ENCODE measurements at regions not wholly inside any gene's neighbourhood (a gene's known extent, or its start where the extent isn't known, plus 50 kb on each side); places are given as distances from the start of the nearest gene placed in this dataset.
"Not testable (repeated sequence)": the region's sequence is repeated elsewhere in the genome, so short reads cannot be mapped to it uniquely, and the experiment has no call there.

- H3K4me1 ChIP-seq (ENCODE audit: control insufficient read depth in 3 of 3, insufficient read depth in 3 of 3, low read length in 3 of 3), result no peaks in the 10 kb centered on the region
- H3K4me3 ChIP-seq (ENCODE audit: low read length in 3 of 3), result no peak overlapping the region
- H3K27me3 ChIP-seq (ENCODE audit: control insufficient read depth in 3 of 3, insufficient read depth in 3 of 3, low read length in 3 of 3), result peaks cover 0 to 3% (median 0%) of the 10 kb centered on the region in 3 donors
- no peaks in the 10 kb centered on the region for H3K9me3 ChIP-seq (ENCODE audit: control insufficient read depth in 3 of 3, low read length in 3 of 3)
- no peak overlapping the region for H3K27ac ChIP-seq (ENCODE audit: low read depth, low read length)
- H3K9ac ChIP-seq (ENCODE audit: low read depth in 1 of 3, low read length in 3 of 3), result no peak overlapping the region
- H3K36me3 ChIP-seq (ENCODE audit: control insufficient read depth in 3 of 3, insufficient read depth in 3 of 3, low read length in 3 of 3), result no peaks in the 10 kb centered on the region
These were observed 67.0 kb upstream of the SMAD6 start for GRCh38 chr15:66635006-66635405.

- H3K4me1 ChIP-seq (ENCODE audit: control insufficient read depth in 3 of 3, insufficient read depth in 3 of 3, low read length in 3 of 3), result no peaks in the 10 kb centered on the region
- H3K36me3 ChIP-seq (ENCODE audit: control insufficient read depth in 3 of 3, insufficient read depth in 3 of 3, low read length in 3 of 3), result no peaks in the 10 kb centered on the region
- H3K27me3 ChIP-seq (ENCODE audit: control insufficient read depth in 3 of 3, insufficient read depth in 3 of 3, low read length in 3 of 3), result peaks cover 0 to 3% (median 0%) of the 10 kb centered on the region in 3 donors
- no peak overlapping the region for H3K27ac ChIP-seq (ENCODE audit: low read depth, low read length)
- H3K9me3 ChIP-seq (ENCODE audit: control insufficient read depth in 3 of 3, low read length in 3 of 3), result no peaks in the 10 kb centered on the region
- H3K4me3 ChIP-seq (ENCODE audit: low read length in 3 of 3), result no peak overlapping the region
- H3K9ac ChIP-seq (ENCODE audit: low read depth in 1 of 3, low read length in 3 of 3), result no peak overlapping the region
These were observed 66.2 kb upstream of the SMAD6 start for GRCh38 chr15:66635817-66636216.

- H3K4me1 ChIP-seq (ENCODE audit: control insufficient read depth in 3 of 3, insufficient read depth in 3 of 3, low read length in 3 of 3); H3K27ac ChIP-seq (ENCODE audit: low read depth, low read length); H3K36me3 ChIP-seq (ENCODE audit: control insufficient read depth in 3 of 3, insufficient read depth in 3 of 3, low read length in 3 of 3); H3K27me3 ChIP-seq (ENCODE audit: control insufficient read depth in 3 of 3, insufficient read depth in 3 of 3, low read length in 3 of 3); H3K9me3 ChIP-seq (ENCODE audit: control insufficient read depth in 3 of 3, low read length in 3 of 3); H3K9ac ChIP-seq (ENCODE audit: low read depth in 1 of 3, low read length in 3 of 3); H3K4me3 ChIP-seq (ENCODE audit: low read length in 3 of 3): not testable (repeated sequence)
These were observed 65.0 kb upstream of the SMAD6 start for GRCh38 chr15:66637044-66637443.

GRCh38 chr15:66638377-66638776, 63.7 kb upstream of the SMAD6 start:
- Histone ChIP-seq H3K9ac (ENCODE audit: low read depth in 1 of 3, low read length in 3 of 3) (no peak overlapping the region), H3K9me3 (ENCODE audit: control insufficient read depth in 3 of 3, low read length in 3 of 3) (no peaks in the 10 kb centered on the region), H3K27me3 (ENCODE audit: control insufficient read depth in 3 of 3, insufficient read depth in 3 of 3, low read length in 3 of 3) (peaks cover 0 to 3% (median 0%) of the 10 kb centered on the region in 3 donors), H3K36me3 (ENCODE audit: control insufficient read depth in 3 of 3, insufficient read depth in 3 of 3, low read length in 3 of 3) (no peaks in the 10 kb centered on the region), H3K27ac (ENCODE audit: low read depth, low read length) (no peak overlapping the region), H3K4me1 (ENCODE audit: control insufficient read depth in 3 of 3, insufficient read depth in 3 of 3, low read length in 3 of 3) (no peaks in the 10 kb centered on the region), H3K4me3 (ENCODE audit: low read length in 3 of 3) (no peak overlapping the region)

GRCh38 chr15:66641485-66642315, 60.3 kb upstream of the SMAD6 start:
- Histone ChIP-seq H3K4me1 (ENCODE audit: control insufficient read depth in 3 of 3, insufficient read depth in 3 of 3, low read length in 3 of 3) (no peaks in the 10 kb centered on the region), H3K27ac (ENCODE audit: low read depth, low read length) (no peak overlapping the region), H3K36me3 (ENCODE audit: control insufficient read depth in 3 of 3, insufficient read depth in 3 of 3, low read length in 3 of 3) (no peaks in the 10 kb centered on the region), H3K4me3 (ENCODE audit: low read length in 3 of 3) (no peak overlapping the region), H3K27me3 (ENCODE audit: control insufficient read depth in 3 of 3, insufficient read depth in 3 of 3, low read length in 3 of 3) (peaks cover 0 to 3% (median 0%) of the 10 kb centered on the region in 3 donors), H3K9ac (ENCODE audit: low read depth in 1 of 3, low read length in 3 of 3) (no peak overlapping the region), H3K9me3 (ENCODE audit: control insufficient read depth in 3 of 3, low read length in 3 of 3) (no peaks in the 10 kb centered on the region)

- no peak overlapping the region for H3K27ac ChIP-seq (ENCODE audit: low read depth, low read length)
- no peaks in the 10 kb centered on the region for H3K36me3 ChIP-seq (ENCODE audit: control insufficient read depth in 3 of 3, insufficient read depth in 3 of 3, low read length in 3 of 3)
These were observed 59.5 kb upstream of the SMAD6 start for GRCh38 chr15:66642514-66642913.

GRCh38 chr15:66643033-66643432, 59.0 kb upstream of the SMAD6 start:
- Histone ChIP-seq H3K27me3 (ENCODE audit: control insufficient read depth in 3 of 3, insufficient read depth in 3 of 3, low read length in 3 of 3) (peaks cover 0 to 3% (median 2%) of the 10 kb centered on the region in 3 donors), H3K27ac (ENCODE audit: low read depth, low read length) (no peak overlapping the region), H3K9ac (ENCODE audit: low read depth in 1 of 3, low read length in 3 of 3) (no peak overlapping the region), H3K4me1 (ENCODE audit: control insufficient read depth in 3 of 3, insufficient read depth in 3 of 3, low read length in 3 of 3) (peaks cover 0 to 6% (median 2%) of the 10 kb centered on the region in 3 donors), H3K36me3 (ENCODE audit: control insufficient read depth in 3 of 3, insufficient read depth in 3 of 3, low read length in 3 of 3) (no peaks in the 10 kb centered on the region), H3K4me3 (ENCODE audit: low read length in 3 of 3) (no peak overlapping the region), H3K9me3 (ENCODE audit: control insufficient read depth in 3 of 3, low read length in 3 of 3) (no peaks in the 10 kb centered on the region)

More at GRCh38 chr15:66642514-66642913, 59.5 kb upstream of the SMAD6 start:
- Histone ChIP-seq H3K4me1 (ENCODE audit: control insufficient read depth in 3 of 3, insufficient read depth in 3 of 3, low read length in 3 of 3) (peaks cover 0 to 6% (median 2%) of the 10 kb centered on the region in 3 donors), H3K27me3 (ENCODE audit: control insufficient read depth in 3 of 3, insufficient read depth in 3 of 3, low read length in 3 of 3) (peaks cover 0 to 3% (median 0%) of the 10 kb centered on the region in 3 donors), H3K4me3 (ENCODE audit: low read length in 3 of 3) (no peak overlapping the region), H3K9ac (ENCODE audit: low read depth in 1 of 3, low read length in 3 of 3) (no peak overlapping the region), H3K9me3 (ENCODE audit: control insufficient read depth in 3 of 3, low read length in 3 of 3) (no peaks in the 10 kb centered on the region)

GRCh38 chr15:66644000-66644787, 57.8 kb upstream of the SMAD6 start:
- H3K9ac ChIP-seq (ENCODE audit: low read depth in 1 of 3, low read length in 3 of 3), result no peak overlapping the region
- no peaks in the 10 kb centered on the region for H3K36me3 ChIP-seq (ENCODE audit: control insufficient read depth in 3 of 3, insufficient read depth in 3 of 3, low read length in 3 of 3)
- H3K27ac ChIP-seq (ENCODE audit: low read depth, low read length), result no peak overlapping the region
- H3K9me3 ChIP-seq (ENCODE audit: control insufficient read depth in 3 of 3, low read length in 3 of 3), result no peaks in the 10 kb centered on the region
- H3K27me3 ChIP-seq (ENCODE audit: control insufficient read depth in 3 of 3, insufficient read depth in 3 of 3, low read length in 3 of 3), result peaks cover 0 to 6% (median 0%) of the 10 kb centered on the region in 3 donors
- peaks cover 0 to 6% (median 2%) of the 10 kb centered on the region in 3 donors for H3K4me1 ChIP-seq (ENCODE audit: control insufficient read depth in 3 of 3, insufficient read depth in 3 of 3, low read length in 3 of 3)
- H3K4me3 ChIP-seq (ENCODE audit: low read length in 3 of 3), result no peak overlapping the region

GRCh38 chr15:66644869-66645268, 57.2 kb upstream of the SMAD6 start:
- Histone ChIP-seq H3K27ac (ENCODE audit: low read depth, low read length) (no peak overlapping the region), H3K9ac (ENCODE audit: low read depth in 1 of 3, low read length in 3 of 3) (peak overlapping the region in 1 of 3 donors; percentile 16), H3K4me3 (ENCODE audit: low read length in 3 of 3) (no peak overlapping the region), H3K36me3 (ENCODE audit: control insufficient read depth in 3 of 3, insufficient read depth in 3 of 3, low read length in 3 of 3) (no peaks in the 10 kb centered on the region), H3K27me3 (ENCODE audit: control insufficient read depth in 3 of 3, insufficient read depth in 3 of 3, low read length in 3 of 3) (peaks cover 0 to 6% (median 0%) of the 10 kb centered on the region in 3 donors), H3K4me1 (ENCODE audit: control insufficient read depth in 3 of 3, insufficient read depth in 3 of 3, low read length in 3 of 3) (peaks cover 0 to 8% (median 3%) of the 10 kb centered on the region in 3 donors), H3K9me3 (ENCODE audit: control insufficient read depth in 3 of 3, low read length in 3 of 3) (no peaks in the 10 kb centered on the region)

GRCh38 chr15:66646308-66646707, 55.7 kb upstream of the SMAD6 start:
- Histone ChIP-seq H3K4me1 (ENCODE audit: control insufficient read depth in 3 of 3, insufficient read depth in 3 of 3, low read length in 3 of 3) (peaks cover 3 to 14% (median 9%) of the 10 kb centered on the region in 3 donors), H3K9ac (ENCODE audit: low read depth in 1 of 3, low read length in 3 of 3) (no peak overlapping the region), H3K27ac (ENCODE audit: low read depth, low read length) (no peak overlapping the region), H3K9me3 (ENCODE audit: control insufficient read depth in 3 of 3, low read length in 3 of 3) (no peaks in the 10 kb centered on the region), H3K36me3 (ENCODE audit: control insufficient read depth in 3 of 3, insufficient read depth in 3 of 3, low read length in 3 of 3) (no peaks in the 10 kb centered on the region), H3K27me3 (ENCODE audit: control insufficient read depth in 3 of 3, insufficient read depth in 3 of 3, low read length in 3 of 3) (peaks cover 0 to 6% (median 0%) of the 10 kb centered on the region in 3 donors), H3K4me3 (ENCODE audit: low read length in 3 of 3) (no peak overlapping the region)

Data from skeletal muscle tissue (tissue), 3 donors.